A549 (cell line): ENCODE measurements at regions not wholly inside any gene's neighbourhood (a gene's known extent, or its start where the extent isn't known, plus 50 kb on each side); places are given as distances from the start of the nearest gene placed in this dataset.

Experiments used
- ATAC-seq, 2 experiments: fragments of 200-7000 bp in 1 of 2; fragments of >200 bp in 1 of 2; cut with Nextera tagmentation in 1 of 2; cut with Tn5 transposase in 1 of 2; 3 replicates each; pipeline versions ENCODE4 v1.8.0 to v1.9.1; 2018 to 2020; ENCODE audit warnings: mild to moderate bottlenecking in 1 of 2, moderate library complexity in 1 of 2
- CTCF ChIA-PET: fragments of 300-600 bp; sonication (Branson Sonifier 250); formaldehyde crosslinking; extraction: SDS; loops from one replicate; lab custom pipeline; 2021; ENCODE audit warnings: antibody characterized with exemption, inconsistent platforms; lab: Yijun Ruan, JAX
- POLR2A ChIA-PET: fragments of 350-600 bp; formaldehyde crosslinking; extraction: SDS; loops from one replicate; lab custom pipeline; 2021; ENCODE audit warnings: antibody characterized with exemption, inconsistent platforms; lab: Yijun Ruan, JAX
- DNase-seq, 2 experiments: peaks; one replicate each; pipeline versions ENCODE4 v3.0.0 to v3.0.0-alpha.2; 2011 to 2016; ENCODE audit warnings: low read depth in 1 of 2, low spot score in 1 of 2
- FAIRE-seq: peaks from 2 replicates; lab custom pipeline; 2011; peaks lifted over from hg19 to GRCh38; lab: Jason Lieb, UNC
- H3K27ac ChIP-seq, 2 experiments: fragments of >200 bp; sonication (Bioruptor Twin); formaldehyde crosslinking; 3 replicates each; pipeline ENCODE4 v1.5.1; 2016 to 2017
- H3K4me1 ChIP-seq: fragments of >200 bp; sonication (Bioruptor Twin); formaldehyde crosslinking; 3 replicates; pipeline ENCODE4 v1.6.1; 2016
- H3K4me2 ChIP-seq: fragments of >200 bp; sonication (Bioruptor Twin); formaldehyde crosslinking; 3 replicates; pipeline ENCODE4 v1.6.1; 2016
- H3K4me3 ChIP-seq: fragments of >200 bp; sonication (Bioruptor Twin); formaldehyde crosslinking; 3 replicates; pipeline ENCODE4 v1.5.1; 2016
- H3K9me3 ChIP-seq: fragments of >200 bp; sonication (Bioruptor Twin); formaldehyde crosslinking; 3 replicates; pipeline ENCODE4 v1.6.1; 2016
- BHLHE40 ChIP-seq: IDR thresholded peaks from 2 replicates; pipeline ENCODE4 v1.6.1; 2012; ENCODE audit warnings: low read depth, low read length, inconsistent platforms
- CHD4 ChIP-seq: fragments of 200-600 bp; sonication (generic); IDR thresholded peaks from 2 replicates; pipeline ENCODE4 v1.6.1; 2016; ENCODE audit warnings: antibody characterized with exemption, mild to moderate bottlenecking, borderline replicate concordance
- CTCF ChIP-seq: fragments of >200 bp; sonication (Bioruptor Twin); formaldehyde crosslinking; IDR thresholded peaks from 3 replicates; pipeline ENCODE4 v1.5.1; 2016
- ELK1 ChIP-seq: fragments of 150-350 bp; IDR thresholded peaks from 2 replicates; pipeline ENCODE4 v1.6.1; 2014; ENCODE audit warnings: low read depth, mild to moderate bottlenecking, low read length
- EP300 ChIP-seq, 2 experiments: fragments of >200 bp; sonication (Bioruptor Twin); formaldehyde crosslinking; IDR thresholded peaks; 2 replicates in 1 of 2; 3 replicates in 1 of 2; pipeline ENCODE4 v1.6.1; 2016 to 2017
- GATA3 ChIP-seq: IDR thresholded peaks from 2 replicates; pipeline ENCODE4 v1.6.1; 2012; ENCODE audit warnings: borderline replicate concordance
- HDAC2 ChIP-seq: fragments of 200-600 bp; sonication (generic); IDR thresholded peaks from 2 replicates; pipeline ENCODE4 v1.6.1; 2016
- HOXA7 ChIP-seq: fragments of 250-450 bp; sonication (Bioruptor Pico); IDR thresholded peaks from 2 replicates; pipeline ENCODE4 v1.5.0; 2020; ENCODE audit warnings: mild to moderate bottlenecking, moderate library complexity
- HOXB13 ChIP-seq: fragments of 250-450 bp; sonication (Bioruptor Pico); IDR thresholded peaks from 2 replicates; pipeline ENCODE4 v1.5.0; 2020; ENCODE audit warnings: low read depth, mild to moderate bottlenecking, moderate library complexity
- JUN ChIP-seq, 2 experiments: fragments of >200 bp; sonication (Bioruptor Twin); formaldehyde crosslinking; IDR thresholded peaks; 2 replicates in 1 of 2; 3 replicates in 1 of 2; pipeline ENCODE4 v1.6.1; 2016 to 2017
- JUNB ChIP-seq: fragments of >200 bp; sonication (Bioruptor Twin); formaldehyde crosslinking; IDR thresholded peaks from 2 replicates; pipeline ENCODE4 v1.6.1; 2016
- MAFK ChIP-seq: fragments of 450-650 bp; IDR thresholded peaks from 2 replicates; pipeline ENCODE4 v1.6.1; 2014; ENCODE audit not compliant: partially characterized antibody
- MAX ChIP-seq: IDR thresholded peaks from 2 replicates; pipeline ENCODE4 v1.6.1; 2012
- MYC ChIP-seq: IDR thresholded peaks from 2 replicates; pipeline ENCODE4 v1.6.1; 2012; ENCODE audit warnings: mild to moderate bottlenecking, inconsistent platforms, low read length, improper control_type of control experiment, borderline replicate concordance
- NFE2L2 ChIP-seq: fragments of 150-350 bp; conservative IDR thresholded peaks from 2 replicates; pipeline ENCODE4 v1.6.1; 2014; ENCODE audit warnings: low read length
- NR3C1 ChIP-seq: fragments of >200 bp; sonication (Bioruptor Twin); formaldehyde crosslinking; IDR thresholded peaks from 3 replicates; pipeline ENCODE4 v1.6.1; 2017
- PBX3 ChIP-seq: IDR thresholded peaks from 2 replicates; pipeline ENCODE4 v1.6.1; 2012
- RAD21 ChIP-seq, 2 experiments: fragments of >200 bp in 1 of 2; sonication (Bioruptor Twin) in 1 of 2; formaldehyde crosslinking in 1 of 2; IDR thresholded peaks in 1 of 2; conservative IDR thresholded peaks in 1 of 2; 2 replicates in 1 of 2; 3 replicates in 1 of 2; pipeline ENCODE4 v1.6.1; 2012 to 2018; ENCODE audit warnings: inconsistent platforms in 1 of 2
- RARB ChIP-seq: fragments of 250-450 bp; sonication (Bioruptor Pico); IDR thresholded peaks from 2 replicates; pipeline ENCODE4 v1.8.0; 2021; ENCODE audit warnings: mild to moderate bottlenecking, moderate library complexity
- REST ChIP-seq: fragments of 200-600 bp; sonication (generic); IDR thresholded peaks from 2 replicates; pipeline ENCODE4 v1.6.1; 2016; ENCODE audit warnings: antibody characterized with exemption, mild to moderate bottlenecking, moderate library complexity
- ZC3H11A ChIP-seq: fragments of 450-650 bp; IDR thresholded peaks from 2 replicates; pipeline ENCODE4 v1.6.1; 2014; ENCODE audit warnings: antibody characterized with exemption, mild to moderate bottlenecking
- ZFP36 ChIP-seq: fragments of 450-650 bp; IDR thresholded peaks from 2 replicates; pipeline ENCODE4 v1.6.1; 2014; ENCODE audit warnings: borderline replicate concordance; ENCODE audit not compliant: partially characterized antibody
- ZNF302 ChIP-seq: fragments of 250-450 bp; sonication (Bioruptor Pico); IDR thresholded peaks from 2 replicates; pipeline ENCODE4 v1.9.0; 2021; ENCODE audit warnings: inconsistent platforms, mild to moderate bottlenecking, moderate library complexity
- ZSCAN20 ChIP-seq: fragments of 250-450 bp; sonication (Bioruptor Pico); IDR thresholded peaks from 2 replicates; pipeline ENCODE4 v1.8.0; 2022; ENCODE audit warnings: mild to moderate bottlenecking, moderate library complexity
- WGBS: methylation state at CpG from one replicate; pipeline ENCODE4 v1.1.6; 2017; ENCODE audit errors: missing lambda C conversion rate; 5-methylcytosine and 5-hydroxymethylcytosine counted together

- TF ChIP-seq HOXB13 (CRISPR knock-in tag) (no peak), CTCF (no peak), HOXA7 (no peak), BHLHE40 (no peak), MYC (no peak), ZC3H11A (no peak), ZNF302 (CRISPR knock-in tag) (no peak), NFE2L2 (no peak), MAX (no peak), RAD21 (conservative IDR thresholded peaks at IDR 0.05 in 1 of 2, IDR thresholded peaks at IDR 0.05 in 1 of 2) (no peak), REST (no peak)
- DNase-seq (no peak), FAIRE-seq (no peak), ATAC-seq (no peak)
- ChIA-PET POLR2A (no interaction called here), CTCF (no interaction called here)
- no peak overlapping the region for H3K27ac ChIP-seq
- 0% methylated on average over 4 of the region's 4 CpGs for WGBS
- no peak overlapping the region for H3K4me3 ChIP-seq
- no peaks in the 10 kb centered on the region for H3K4me1 ChIP-seq
- no peak overlapping the region for H3K4me2 ChIP-seq
- H3K9me3 ChIP-seq = no peaks in the 10 kb centered on the region
Observed at GRCh38 chr14:87043667-87044200, 949.2 kb downstream of the GALC start.

GRCh38 chr14:87042354-87042753, 950.6 kb downstream of the GALC start:
- FAIRE-seq (no peak), ATAC-seq (no peak), DNase-seq (no peak)
- no peak overlapping the region for H3K4me3 ChIP-seq
- POLR2A ChIA-PET = no interaction called here
- no peaks in the 10 kb centered on the region for H3K4me1 ChIP-seq
- 11% methylated on average over 4 of the region's 4 CpGs for WGBS
- no peak overlapping the region for H3K4me2 ChIP-seq
- CTCF ChIA-PET = no interaction called here
- no peaks in the 10 kb centered on the region for H3K9me3 ChIP-seq
- no peak overlapping the region for H3K27ac ChIP-seq
- TF ChIP-seq HDAC2 = no peak
- no peak for TF ChIP-seq RAD21 (conservative IDR thresholded peaks at IDR 0.05 in 1 of 2, IDR thresholded peaks at IDR 0.05 in 1 of 2)
- TF ChIP-seq NR3C1 = no peak
- TF ChIP-seq ZSCAN20 (CRISPR knock-in tag) = no peak
- no peak for TF ChIP-seq ELK1
- no peak for TF ChIP-seq JUNB
- no peak for TF ChIP-seq GATA3
- no peak for TF ChIP-seq PBX3
- TF ChIP-seq MAFK = no peak
- TF ChIP-seq REST = no peak
- no peak for TF ChIP-seq CTCF
- no peak for TF ChIP-seq ZFP36
- TF ChIP-seq CHD4 = no peak
- no peak for TF ChIP-seq JUN (IDR thresholded peaks at IDR 0.05)
- TF ChIP-seq EP300 (IDR thresholded peaks at IDR 0.05) = no peak
- no peak for TF ChIP-seq RARB (CRISPR knock-in tag)
